AG10803 (cell line): ENCODE measurements at regions not wholly inside any gene's neighbourhood (a gene's known extent, or its start where the extent isn't known, plus 50 kb on each side); places are given as distances from the start of the nearest gene placed in this dataset.
"Not testable (repeated sequence)": the region's sequence is repeated elsewhere in the genome, so short reads cannot be mapped to it uniquely, and the experiment has no call there.

Experiments
- DNase-seq: peaks from one replicate; pipeline ENCODE4 v3.0.0; 2010; ENCODE audit warnings: low read depth
- H3K4me3 ChIP-seq: 2 replicates; pipeline ENCODE4 v1.5.1; 2011; ENCODE audit warnings: mild to moderate bottlenecking, low read length, control low read depth
- CTCF ChIP-seq: conservative IDR thresholded peaks from 2 replicates; pipeline ENCODE4 v1.5.1; 2011; ENCODE audit warnings: mild to moderate bottlenecking, low read length, control low read depth, inconsistent platforms

GRCh38 chr10:35993591-35994515 lies 351.8 kb upstream of the FZD8 start:
- no peak for TF ChIP-seq CTCF
- no peak overlapping the region for H3K4me3 ChIP-seq
- DNase-seq: no peak

GRCh38 chr10:35992107-35992506 lies 350.0 kb upstream of the FZD8 start:
- DNase-seq: no peak
- no peak for TF ChIP-seq CTCF
- no peak overlapping the region for H3K4me3 ChIP-seq

GRCh38 chr10:35986756-35987502 lies 344.8 kb upstream of the FZD8 start:
- DNase-seq: no peak
- no peak for TF ChIP-seq CTCF
- H3K4me3 ChIP-seq: no peak overlapping the region

GRCh38 chr10:35979116-35979515 lies 337.0 kb upstream of the FZD8 start:
- no peak for TF ChIP-seq CTCF
- DNase-seq: no peak
- H3K4me3 ChIP-seq: no peak overlapping the region

GRCh38 chr10:35973912-35974591 lies 332.0 kb upstream of the FZD8 start:
- DNase-seq, H3K4me3 ChIP-seq: not testable (repeated sequence)

GRCh38 chr10:35972275-35972674 lies 330.2 kb upstream of the FZD8 start:
- no peak overlapping the region for H3K4me3 ChIP-seq
- no peak for TF ChIP-seq CTCF
- DNase-seq: no peak

- DNase-seq: no peak
- TF ChIP-seq CTCF: no peak
- no peak overlapping the region for H3K4me3 ChIP-seq
Observed at GRCh38 chr10:35971397-35971796, 329.3 kb upstream of the FZD8 start.
